KMS-11 (cell line): ENCODE measurements at regions not wholly inside any gene's neighbourhood (a gene's known extent, or its start where the extent isn't known, plus 50 kb on each side); places are given as distances from the start of the nearest gene placed in this dataset.

Source experiments
- H2AFZ ChIP-seq: fragments of 200-600 bp; sonication (generic); 2 replicates; pipeline ENCODE4 v1.6.1; 2016; ENCODE audit warnings: antibody characterized with exemption, mixed run types, low read depth
- H3K27ac ChIP-seq: fragments of 200-600 bp; sonication (generic); 2 replicates; pipeline ENCODE4 v1.6.1; 2016; ENCODE audit warnings: mild to moderate bottlenecking, mixed run types
- H3K27me3 ChIP-seq: fragments of 200-600 bp; sonication (generic); 2 replicates; pipeline ENCODE4 v1.6.1; 2017; ENCODE audit warnings: mild to moderate bottlenecking, low read depth, mixed run types, moderate library complexity; ENCODE audit not compliant: insufficient read depth
- H3K36me3 ChIP-seq: fragments of 200-600 bp; sonication (generic); 2 replicates; pipeline ENCODE4 v1.6.1; 2017; ENCODE audit warnings: mild to moderate bottlenecking, mixed run types; ENCODE audit not compliant: insufficient read depth
- H3K4me1 ChIP-seq: fragments of 200-600 bp; sonication (generic); 2 replicates; pipeline ENCODE4 v1.6.1; 2016; ENCODE audit warnings: mild to moderate bottlenecking, low read depth, mixed run types; ENCODE audit not compliant: poor library complexity, severe bottlenecking
- H3K4me2 ChIP-seq: fragments of 200-600 bp; sonication (generic); 2 replicates; pipeline ENCODE4 v1.7.0; 2016; ENCODE audit warnings: mild to moderate bottlenecking, mixed run types
- H3K4me3 ChIP-seq: fragments of 200-600 bp; sonication (generic); IDR thresholded peaks from 2 replicates; pipeline ENCODE4 v1.6.1; 2017; ENCODE audit warnings: low read depth, low read length, mixed read lengths; ENCODE audit not compliant: insufficient read depth
- H3K79me2 ChIP-seq: fragments of 200-600 bp; sonication (generic); 2 replicates; pipeline ENCODE4 v1.6.1; 2016; ENCODE audit warnings: low read depth, mixed run types; ENCODE audit not compliant: insufficient read depth
- H3K9ac ChIP-seq: fragments of 200-600 bp; sonication (generic); 2 replicates; pipeline ENCODE4 v1.6.1; 2016; ENCODE audit warnings: mild to moderate bottlenecking, mixed run types
- H4K20me1 ChIP-seq: fragments of 200-600 bp; sonication (generic); 2 replicates; pipeline ENCODE4 v1.6.1; 2016; ENCODE audit warnings: mild to moderate bottlenecking, mixed run types; ENCODE audit not compliant: insufficient read depth
- TF ChIP-seq, protein P1 (sequence below): fragments of 200-600 bp; sonication (generic); conservative IDR thresholded peaks from 2 replicates; pipeline ENCODE4 v1.6.1; 2017; ENCODE audit warnings: low read depth, mild to moderate bottlenecking, antibody characterized with exemption, low read length, moderate library complexity, mixed read lengths

DNA sequence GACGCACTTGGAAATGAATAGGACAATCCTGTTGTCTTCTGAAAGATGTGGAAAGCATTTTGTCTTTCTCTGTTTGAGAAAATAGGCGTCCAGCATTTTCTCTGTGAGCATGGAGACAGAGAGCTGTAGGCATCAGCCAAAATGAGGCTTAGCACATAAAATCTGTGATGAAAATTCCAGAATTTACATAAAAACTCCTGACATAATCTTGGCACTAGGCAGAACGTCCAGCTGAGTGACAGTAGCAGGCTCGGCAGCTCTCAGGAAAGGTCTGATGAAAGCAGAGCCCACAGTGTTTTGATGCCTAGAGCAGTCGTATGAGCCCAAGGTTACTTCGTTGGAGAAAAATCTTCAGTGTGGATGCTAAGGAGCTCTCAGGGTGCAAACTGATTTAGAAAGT is 543.3 kb upstream of the MAP3K7 start:
- no peak overlapping the region for H3K9ac ChIP-seq
- H3K27me3 ChIP-seq: no peaks in the 10 kb centered on the region
- no peaks in the 10 kb centered on the region for H3K36me3 ChIP-seq
- no peak overlapping the region for H3K4me2 ChIP-seq
- no peaks in the 10 kb centered on the region for H3K79me2 ChIP-seq
- no peak overlapping the region for H3K4me3 ChIP-seq
- no peak overlapping the region for H2AFZ ChIP-seq
- no peaks in the 10 kb centered on the region for H4K20me1 ChIP-seq
- no peaks in the 10 kb centered on the region for H3K4me1 ChIP-seq
- no peak overlapping the region for H3K27ac ChIP-seq
- TF ChIP-seq, protein P1, sequence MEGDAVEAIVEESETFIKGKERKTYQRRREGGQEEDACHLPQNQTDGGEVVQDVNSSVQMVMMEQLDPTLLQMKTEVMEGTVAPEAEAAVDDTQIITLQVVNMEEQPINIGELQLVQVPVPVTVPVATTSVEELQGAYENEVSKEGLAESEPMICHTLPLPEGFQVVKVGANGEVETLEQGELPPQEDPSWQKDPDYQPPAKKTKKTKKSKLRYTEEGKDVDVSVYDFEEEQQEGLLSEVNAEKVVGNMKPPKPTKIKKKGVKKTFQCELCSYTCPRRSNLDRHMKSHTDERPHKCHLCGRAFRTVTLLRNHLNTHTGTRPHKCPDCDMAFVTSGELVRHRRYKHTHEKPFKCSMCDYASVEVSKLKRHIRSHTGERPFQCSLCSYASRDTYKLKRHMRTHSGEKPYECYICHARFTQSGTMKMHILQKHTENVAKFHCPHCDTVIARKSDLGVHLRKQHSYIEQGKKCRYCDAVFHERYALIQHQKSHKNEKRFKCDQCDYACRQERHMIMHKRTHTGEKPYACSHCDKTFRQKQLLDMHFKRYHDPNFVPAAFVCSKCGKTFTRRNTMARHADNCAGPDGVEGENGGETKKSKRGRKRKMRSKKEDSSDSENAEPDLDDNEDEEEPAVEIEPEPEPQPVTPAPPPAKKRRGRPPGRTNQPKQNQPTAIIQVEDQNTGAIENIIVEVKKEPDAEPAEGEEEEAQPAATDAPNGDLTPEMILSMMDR: no peak

DNA sequence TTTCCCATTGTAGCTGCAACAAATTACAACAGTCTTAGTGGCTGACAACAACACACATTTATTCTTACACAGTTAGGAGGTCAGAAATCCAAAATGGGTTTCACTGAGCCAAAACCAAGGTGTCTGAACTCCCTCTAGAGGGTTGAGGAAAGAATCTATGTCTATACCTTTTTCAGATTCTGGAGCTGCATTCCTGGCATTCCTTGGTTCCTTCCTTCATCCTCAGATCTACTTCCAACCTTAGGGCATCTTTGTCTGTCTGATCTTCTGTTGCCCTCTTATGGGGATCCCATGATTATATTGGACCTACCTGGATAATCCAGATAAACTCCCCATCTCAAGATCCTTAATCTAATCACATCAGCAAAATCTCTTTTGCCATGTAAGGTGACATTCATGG is 540.9 kb upstream of the MAP3K7 start:
- no peaks in the 10 kb centered on the region for H3K79me2 ChIP-seq
- H3K9ac ChIP-seq: no peak overlapping the region
- H3K27me3 ChIP-seq: no peaks in the 10 kb centered on the region
- no peak overlapping the region for H3K4me2 ChIP-seq
- no peaks in the 10 kb centered on the region for H3K36me3 ChIP-seq
- no peak overlapping the region for H3K4me3 ChIP-seq
- H3K27ac ChIP-seq: no peak overlapping the region
- H2AFZ ChIP-seq: no peak overlapping the region
- no peaks in the 10 kb centered on the region for H3K4me1 ChIP-seq
- no peaks in the 10 kb centered on the region for H4K20me1 ChIP-seq
- TF ChIP-seq, protein P1: no peak

DNA sequence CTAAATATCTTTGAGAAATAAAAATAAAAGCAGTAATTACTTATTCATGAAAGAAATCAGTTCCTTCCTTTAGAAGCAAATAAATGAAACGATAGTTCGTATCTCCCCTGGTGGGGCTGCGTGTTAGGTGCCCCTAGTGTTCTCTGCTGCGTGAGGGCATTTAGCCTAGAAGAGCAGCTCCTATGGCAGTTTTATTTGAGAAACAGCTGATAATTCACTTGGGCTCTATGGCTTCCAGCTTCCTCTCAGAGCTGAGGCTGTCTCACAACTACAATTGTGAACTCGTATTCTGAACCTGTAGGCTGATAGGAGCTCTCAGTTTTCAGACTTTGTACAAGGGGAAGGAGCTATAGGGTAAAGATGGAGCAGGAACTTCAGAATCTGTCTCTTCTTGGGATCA is 540.0 kb upstream of the MAP3K7 start:
- H3K27me3 ChIP-seq: no peaks in the 10 kb centered on the region
- no peak overlapping the region for H3K4me3 ChIP-seq
- no peak overlapping the region for H3K9ac ChIP-seq
- H2AFZ ChIP-seq: no peak overlapping the region
- TF ChIP-seq, protein P1: no peak
- H4K20me1 ChIP-seq: no peaks in the 10 kb centered on the region
- no peak overlapping the region for H3K27ac ChIP-seq
- H3K4me1 ChIP-seq: no peaks in the 10 kb centered on the region
- H3K36me3 ChIP-seq: no peaks in the 10 kb centered on the region
- H3K79me2 ChIP-seq: no peaks in the 10 kb centered on the region
- no peak overlapping the region for H3K4me2 ChIP-seq

DNA sequence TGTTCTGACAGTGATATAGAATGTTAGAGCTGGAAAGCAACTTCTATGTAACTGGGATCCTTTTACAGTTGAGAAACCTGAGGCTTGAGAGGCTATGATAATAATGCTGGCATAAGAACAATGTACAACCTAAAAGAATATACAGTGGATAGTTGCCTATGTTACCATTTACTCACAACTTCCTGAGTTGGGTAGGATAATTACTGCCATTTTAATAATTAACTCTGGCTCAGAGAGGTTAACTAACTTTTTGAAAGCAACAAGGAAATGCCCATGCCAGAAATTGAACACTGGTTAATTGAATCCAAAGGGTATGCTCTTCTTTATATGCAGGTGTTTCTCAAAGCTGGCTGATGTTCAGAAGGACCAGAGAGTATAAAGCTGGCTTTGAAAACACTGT is 530.7 kb upstream of the MAP3K7 start:
- TF ChIP-seq, protein P1: no peak
- no peaks in the 10 kb centered on the region for H3K27me3 ChIP-seq

More for the DNA sequence above, 530.7 kb upstream of the MAP3K7 start:
- Histone ChIP-seq H3K79me2 (no peaks in the 10 kb centered on the region), H3K4me3 (no peak overlapping the region), H2AFZ (no peak overlapping the region), H3K36me3 (no peaks in the 10 kb centered on the region), H4K20me1 (no peaks in the 10 kb centered on the region), H3K4me1 (no peaks in the 10 kb centered on the region), H3K9ac (no peak overlapping the region), H3K4me2 (no peak overlapping the region), H3K27ac (no peak overlapping the region)
